Activated T-helper 1 cell treated with anti-CD3 and anti-CD28 coated beads, Interleukin-2, amount 50 U/mL, for 16 hours (primary cell): ENCODE measurements at regions not wholly inside any gene's neighbourhood (a gene's known extent, or its start where the extent isn't known, plus 50 kb on each side); places are given as distances from the start of the nearest gene placed in this dataset.

Experiments
- DNase-seq, 2 donors: peaks; one replicate each; pipeline ENCODE4 v3.0.0-alpha.2; 2020; ENCODE audit warnings: low read depth in 1 of 2, low spot score in 1 of 2

DNA sequence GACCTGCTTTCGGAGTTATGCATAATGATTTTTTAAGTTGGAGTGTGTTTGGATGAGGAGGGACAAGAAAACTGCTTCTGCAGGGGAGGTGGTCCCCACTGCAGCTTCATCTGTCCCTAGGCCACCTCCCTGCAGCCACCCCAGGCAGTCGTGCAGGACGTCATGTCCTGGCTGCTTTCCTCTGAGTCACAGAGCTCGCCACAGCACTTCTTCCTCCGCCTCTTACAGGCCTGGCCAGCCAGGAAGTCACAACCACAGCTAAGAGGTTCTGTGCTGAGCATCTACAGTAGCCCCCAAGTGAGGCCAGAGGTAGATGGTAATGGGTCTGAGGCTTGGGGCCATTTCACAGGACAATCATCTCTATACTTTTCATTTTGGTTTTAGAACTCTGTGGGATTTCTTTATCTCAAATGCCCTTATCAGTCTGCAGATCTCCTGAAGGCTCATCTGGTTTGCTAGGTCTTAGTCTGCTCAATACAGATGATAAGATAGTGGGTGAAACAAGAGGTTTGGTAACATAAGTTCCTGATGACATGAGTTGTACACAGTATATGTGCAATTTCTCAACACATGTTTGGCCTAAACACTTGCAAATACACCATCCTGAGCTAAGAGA is 106.4 kb downstream of the ARF6 start:
- DNase-seq: peak; percentile 40 to 52

DNA sequence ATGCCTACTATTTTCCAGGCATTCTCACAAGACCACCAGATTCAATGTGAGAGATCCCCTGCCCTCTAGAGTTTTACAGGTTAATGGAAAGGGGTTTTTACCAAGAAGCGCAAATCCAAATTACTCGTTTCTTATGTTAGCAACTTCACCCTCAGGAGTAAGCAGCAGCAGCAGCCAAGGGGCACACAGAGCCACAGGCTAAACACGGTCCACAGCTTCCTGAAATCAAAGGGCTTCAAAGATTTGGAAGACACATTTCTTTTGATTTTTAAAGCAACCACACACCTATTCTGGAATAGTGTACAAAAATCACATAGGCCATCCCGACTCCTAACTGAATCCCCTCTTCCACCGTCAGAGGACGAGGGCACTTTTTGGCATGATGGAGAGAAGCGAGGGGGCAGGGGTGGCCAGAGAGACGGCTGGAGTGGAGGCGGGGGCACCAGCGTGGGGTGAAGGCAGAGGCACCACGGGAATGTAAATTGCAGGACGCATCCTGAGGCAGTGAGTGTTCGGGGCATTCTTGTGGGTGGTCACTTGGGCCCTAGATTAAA is 107.0 kb downstream of the ARF6 start:
- DNase-seq: no peak

DNA sequence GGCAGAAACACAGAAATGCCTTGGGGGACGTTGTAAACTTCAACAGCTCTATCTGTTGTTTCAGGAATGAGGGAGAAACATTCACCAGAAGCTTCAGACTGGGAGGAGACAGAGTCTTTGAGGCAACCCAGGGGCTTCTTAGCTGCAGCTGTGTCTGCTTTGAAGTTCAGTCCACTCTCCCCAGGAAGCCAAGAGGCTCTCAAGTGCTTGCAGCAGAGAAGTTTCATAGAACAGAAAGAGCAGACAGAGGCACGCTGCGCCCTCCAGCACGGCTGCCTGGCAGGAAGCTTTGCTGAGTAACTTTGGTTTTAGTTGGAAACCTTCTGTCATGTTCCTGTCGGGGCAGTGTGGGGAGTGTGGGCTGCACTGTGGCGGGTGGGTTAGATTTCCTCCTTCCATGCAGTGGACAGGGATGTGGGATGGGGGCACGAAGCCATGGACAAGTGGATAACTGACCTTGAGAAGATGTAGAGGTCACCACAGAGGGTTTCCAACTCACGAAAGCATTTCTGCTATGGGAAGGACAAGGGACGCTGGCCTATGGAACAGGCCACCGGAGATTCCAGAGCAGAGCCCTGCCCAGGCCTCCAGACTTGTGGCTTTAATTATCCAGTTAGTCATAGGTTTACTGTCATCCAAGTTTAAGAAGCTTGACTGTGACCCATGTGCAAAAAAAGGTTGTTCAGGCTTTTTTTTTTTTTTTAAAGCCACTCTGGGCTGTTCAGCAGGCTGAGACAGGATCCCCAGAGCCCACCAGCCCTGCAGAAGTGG is 107.7 kb downstream of the ARF6 start:
- peak; percentile 39 to 61 for DNase-seq

DNA sequence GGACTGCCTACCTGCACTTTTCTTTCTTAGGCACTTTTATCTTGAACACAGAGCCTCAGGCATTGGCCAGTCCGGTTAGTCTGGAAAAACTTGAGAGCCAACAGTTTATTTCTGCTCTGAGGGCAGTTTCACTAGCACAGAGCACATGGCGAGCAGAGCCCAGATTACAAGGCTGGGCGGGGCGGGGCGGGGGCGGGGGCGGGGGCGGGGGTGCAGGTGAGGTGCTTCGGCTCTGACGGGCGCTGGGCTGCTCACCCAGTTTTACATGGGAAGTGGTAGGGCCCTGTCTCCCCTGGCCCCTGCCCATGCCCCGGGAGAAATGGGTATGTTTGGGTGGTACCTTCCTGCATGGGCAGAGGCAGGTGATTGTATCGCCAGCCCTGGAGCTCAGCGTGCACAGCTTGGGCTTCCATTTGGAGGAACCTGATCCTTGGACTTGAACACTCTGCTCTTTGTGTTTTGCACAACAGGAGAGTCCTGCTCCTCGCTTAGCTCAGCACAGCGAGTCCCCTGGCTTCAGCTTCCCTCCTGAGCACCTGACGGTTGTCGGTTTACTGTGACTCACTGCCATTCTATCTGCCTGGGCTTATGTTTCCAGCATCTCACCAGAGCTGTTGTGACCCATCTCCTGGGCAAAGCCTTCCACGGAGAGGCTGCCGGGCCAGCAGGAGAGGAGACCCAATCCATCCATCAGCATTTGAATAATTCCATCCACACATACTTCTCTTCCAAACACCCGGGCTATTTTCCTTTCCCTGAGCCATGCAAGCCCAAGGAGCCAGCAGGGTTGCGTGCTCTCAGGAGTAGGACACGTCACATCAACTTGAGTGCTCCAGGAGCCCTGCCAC is 108.5 kb downstream of the ARF6 start:
- DNase-seq: peak; percentile 25 to 54

DNA sequence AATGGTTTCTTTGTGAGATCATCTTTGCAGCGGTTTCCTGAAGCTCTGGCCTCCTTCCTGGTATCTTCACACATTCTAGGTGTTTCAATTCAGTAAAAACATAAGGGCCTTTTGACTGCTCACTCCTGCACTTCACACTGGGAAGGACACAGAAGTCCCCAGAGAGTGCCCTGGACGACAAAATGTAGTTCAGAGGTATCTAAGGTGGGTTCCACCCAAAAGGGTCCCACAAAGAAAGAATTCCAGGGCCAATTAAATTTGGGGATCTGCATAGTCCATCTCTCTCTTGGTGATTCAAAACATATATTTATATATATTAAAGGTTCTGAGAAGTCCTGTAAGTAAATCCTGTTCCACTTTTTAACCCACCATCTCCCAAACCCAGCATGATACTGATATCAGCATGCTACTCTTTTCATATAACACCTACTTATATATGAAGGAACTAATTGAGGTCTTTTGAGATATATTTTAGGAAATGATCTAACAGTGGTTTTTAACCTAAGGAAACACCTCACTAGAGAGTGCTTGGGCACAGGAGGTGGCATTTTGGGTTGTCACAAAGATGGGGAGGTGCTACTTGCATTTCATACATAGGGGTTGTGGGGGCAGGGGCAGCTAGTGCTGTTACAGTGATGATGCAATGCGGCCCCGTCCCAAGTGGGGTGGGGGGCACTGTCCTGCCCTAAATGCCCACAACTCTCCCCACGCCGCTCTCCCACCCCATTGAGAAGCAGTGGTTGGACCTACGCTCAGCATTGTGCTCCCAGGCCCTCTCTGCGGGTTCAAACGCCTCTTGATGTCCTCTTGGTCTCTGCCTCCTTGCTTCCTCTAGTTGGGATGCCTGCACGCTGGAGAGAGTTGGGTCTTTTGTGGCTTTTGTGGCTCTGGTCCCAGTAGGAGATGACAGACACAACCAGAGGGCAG is 109.4 kb downstream of the ARF6 start:
- DNase-seq: peak; percentile 17 to 60

DNA sequence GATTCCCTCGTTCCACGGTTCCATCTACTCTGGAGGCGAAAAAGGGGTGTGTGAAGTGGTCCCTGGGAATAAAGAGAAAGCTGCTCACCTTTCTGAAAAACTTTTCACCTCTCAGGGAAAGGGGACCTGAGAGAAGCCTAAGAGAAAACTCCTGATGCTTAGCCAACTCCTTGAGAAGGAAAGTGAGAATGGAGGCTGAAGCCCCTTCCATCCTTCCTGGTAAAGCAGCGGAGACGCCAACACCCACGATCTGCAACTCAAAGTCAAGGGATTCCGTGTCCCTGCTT is 110.0 kb downstream of the ARF6 start:
- no peak for DNase-seq

- peak; percentile 47 to 63 for DNase-seq
Observed at GRCh38 chr14:50003213-50004021, 110.5 kb downstream of the ARF6 start.

DNA sequence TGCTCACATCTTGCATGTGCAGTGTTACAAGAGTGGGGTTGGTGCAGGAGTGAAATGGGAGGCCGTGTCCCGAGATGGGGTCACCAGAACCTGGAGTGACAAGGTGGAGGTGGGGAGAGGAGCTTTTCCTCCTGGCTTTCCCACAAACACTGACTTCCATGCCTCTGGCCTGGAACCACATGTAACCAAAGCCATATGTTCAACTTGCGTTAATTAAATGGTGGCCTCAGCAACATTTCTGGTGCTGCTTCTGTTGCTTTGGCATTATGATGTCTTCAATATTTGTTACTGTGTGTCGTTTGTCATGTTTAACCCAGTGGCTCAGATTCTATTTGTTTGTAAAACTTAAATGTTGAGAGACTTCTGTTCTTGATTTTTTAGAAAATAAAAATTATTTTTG is 110.2 kb downstream of the VCPKMT start:
- DNase-seq: no peak

GRCh38 chr14:50007123-50007903 is 109.1 kb downstream of the VCPKMT start:
- no peak for DNase-seq

- no peak for DNase-seq
Observed at GRCh38 chr14:50008562-50008961, 107.8 kb downstream of the VCPKMT start.

GRCh38 chr14:50008974-50009373 is 107.4 kb downstream of the VCPKMT start:
- no peak for DNase-seq

- no peak for DNase-seq
Observed at GRCh38 chr14:50010752-50011151, 105.6 kb downstream of the VCPKMT start.

- DNase-seq: no peak
Observed at GRCh38 chr14:50011242-50011641, 105.1 kb downstream of the VCPKMT start.

- no peak for DNase-seq
Observed at GRCh38 chr14:50012644-50013043, 103.7 kb downstream of the VCPKMT start.

DNA sequence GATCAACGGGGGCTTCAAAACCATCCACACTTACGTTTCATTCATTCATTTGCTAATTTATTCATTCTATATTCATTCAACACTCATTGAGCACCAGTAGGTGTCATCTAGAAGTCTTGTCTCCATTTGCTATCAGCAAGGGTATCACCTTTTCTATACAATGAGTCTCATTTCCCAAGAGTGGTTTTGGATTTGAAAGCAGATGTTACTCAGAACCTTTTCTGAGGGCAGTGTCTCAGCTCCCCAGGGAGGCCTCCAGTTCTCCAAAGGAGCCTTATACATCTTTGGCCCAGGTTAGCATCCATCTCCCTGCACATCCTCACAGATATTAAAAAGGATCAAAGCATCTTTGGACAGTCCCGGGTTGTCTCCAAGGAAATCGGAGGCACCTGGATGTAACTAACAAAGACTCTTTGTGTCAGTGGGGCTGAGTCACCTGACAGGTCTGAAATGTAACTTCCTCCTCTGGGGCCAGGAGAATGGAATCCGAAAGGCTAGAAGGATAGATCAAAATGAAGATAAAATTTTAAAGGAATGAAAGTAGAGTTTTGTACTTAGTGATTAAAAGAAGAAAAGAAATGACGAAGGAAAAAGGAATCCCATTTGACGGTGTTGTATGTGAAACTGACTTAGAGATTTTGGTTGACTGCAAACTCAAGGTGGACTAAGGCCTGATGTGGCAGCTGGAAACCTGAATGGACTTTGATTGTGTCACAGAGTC is 103.0 kb downstream of the VCPKMT start:
- DNase-seq: no peak

GRCh38 chr14:50013934-50014333 is 102.4 kb downstream of the VCPKMT start:
- no peak for DNase-seq

- DNase-seq: no peak
Observed at GRCh38 chr14:50014809-50015430, 101.5 kb downstream of the VCPKMT start.

- DNase-seq: no peak
Observed at GRCh38 chr14:50015716-50016115, 100.7 kb downstream of the VCPKMT start.
